CMK (cell line): ENCODE measurements at regions not wholly inside any gene's neighbourhood (a gene's known extent, or its start where the extent isn't known, plus 50 kb on each side); places are given as distances from the start of the nearest gene placed in this dataset.

Experiments
- DNase-seq: peaks from one replicate; pipeline ENCODE4 v3.0.0-alpha.2; 2010; ENCODE audit warnings: low read depth

- DNase-seq: no peak
Observed at GRCh38 chr7:153835712-153836265, 216.4 kb upstream of the DPP6 start.

- no peak for DNase-seq
Observed at GRCh38 chr7:153838591-153838990, 213.6 kb upstream of the DPP6 start.

GRCh38 chr7:153840861-153841260 is 211.3 kb upstream of the DPP6 start:
- no peak for DNase-seq

GRCh38 chr7:153847828-153848227 is 204.4 kb upstream of the DPP6 start:
- DNase-seq: no peak

- no peak for DNase-seq
Observed at GRCh38 chr7:153852261-153852660, 199.9 kb upstream of the DPP6 start.

GRCh38 chr7:153858355-153858754 is 193.8 kb upstream of the DPP6 start:
- no peak for DNase-seq

- DNase-seq: no peak
Observed at GRCh38 chr7:153859239-153859638, 193.0 kb upstream of the DPP6 start.

GRCh38 chr7:153886506-153887441 is 165.4 kb upstream of the DPP6 start:
- no peak for DNase-seq

- no peak for DNase-seq
Observed at GRCh38 chr7:153887749-153888569, 164.2 kb upstream of the DPP6 start.

- DNase-seq: no peak
Observed at GRCh38 chr7:153891990-153892389, 160.2 kb upstream of the DPP6 start.

GRCh38 chr7:153902862-153903261 is 149.3 kb upstream of the DPP6 start:
- DNase-seq: no peak

GRCh38 chr7:153912211-153912610 is 140.0 kb upstream of the DPP6 start:
- no peak for DNase-seq

- no peak for DNase-seq
Observed at GRCh38 chr7:153920126-153920525, 132.1 kb upstream of the DPP6 start.

- no peak for DNase-seq
Observed at GRCh38 chr7:153920897-153921296, 131.3 kb upstream of the DPP6 start.

- no peak for DNase-seq
Observed at GRCh38 chr7:153921408-153921807, 130.8 kb upstream of the DPP6 start.

GRCh38 chr7:153930696-153931095 is 121.5 kb upstream of the DPP6 start:
- DNase-seq: no peak

- no peak for DNase-seq
Observed at GRCh38 chr7:153934048-153934447, 118.2 kb upstream of the DPP6 start.

- DNase-seq: no peak
Observed at GRCh38 chr7:153934629-153935028, 117.6 kb upstream of the DPP6 start.

- DNase-seq: no peak
Observed at GRCh38 chr7:153935095-153935494, 117.1 kb upstream of the DPP6 start.

GRCh38 chr7:153938451-153938850 is 113.7 kb upstream of the DPP6 start:
- no peak for DNase-seq

- DNase-seq: no peak
Observed at GRCh38 chr7:153939177-153939576, 113.0 kb upstream of the DPP6 start.

- DNase-seq: no peak
Observed at GRCh38 chr7:153939654-153940053, 112.5 kb upstream of the DPP6 start.

GRCh38 chr7:153941061-153941460 is 111.1 kb upstream of the DPP6 start:
- DNase-seq: no peak
